Activated CD4-positive, alpha-beta T cell treated with anti-CD3 and anti-CD28 coated beads for 1 hour (primary cell): ENCODE measurements at regions not wholly inside any gene's neighbourhood (a gene's known extent, or its start where the extent isn't known, plus 50 kb on each side); places are given as distances from the start of the nearest gene placed in this dataset.

Source experiments
- DNase-seq: peaks from one replicate; pipeline ENCODE4 v3.0.0-alpha.2; 2020

DNA sequence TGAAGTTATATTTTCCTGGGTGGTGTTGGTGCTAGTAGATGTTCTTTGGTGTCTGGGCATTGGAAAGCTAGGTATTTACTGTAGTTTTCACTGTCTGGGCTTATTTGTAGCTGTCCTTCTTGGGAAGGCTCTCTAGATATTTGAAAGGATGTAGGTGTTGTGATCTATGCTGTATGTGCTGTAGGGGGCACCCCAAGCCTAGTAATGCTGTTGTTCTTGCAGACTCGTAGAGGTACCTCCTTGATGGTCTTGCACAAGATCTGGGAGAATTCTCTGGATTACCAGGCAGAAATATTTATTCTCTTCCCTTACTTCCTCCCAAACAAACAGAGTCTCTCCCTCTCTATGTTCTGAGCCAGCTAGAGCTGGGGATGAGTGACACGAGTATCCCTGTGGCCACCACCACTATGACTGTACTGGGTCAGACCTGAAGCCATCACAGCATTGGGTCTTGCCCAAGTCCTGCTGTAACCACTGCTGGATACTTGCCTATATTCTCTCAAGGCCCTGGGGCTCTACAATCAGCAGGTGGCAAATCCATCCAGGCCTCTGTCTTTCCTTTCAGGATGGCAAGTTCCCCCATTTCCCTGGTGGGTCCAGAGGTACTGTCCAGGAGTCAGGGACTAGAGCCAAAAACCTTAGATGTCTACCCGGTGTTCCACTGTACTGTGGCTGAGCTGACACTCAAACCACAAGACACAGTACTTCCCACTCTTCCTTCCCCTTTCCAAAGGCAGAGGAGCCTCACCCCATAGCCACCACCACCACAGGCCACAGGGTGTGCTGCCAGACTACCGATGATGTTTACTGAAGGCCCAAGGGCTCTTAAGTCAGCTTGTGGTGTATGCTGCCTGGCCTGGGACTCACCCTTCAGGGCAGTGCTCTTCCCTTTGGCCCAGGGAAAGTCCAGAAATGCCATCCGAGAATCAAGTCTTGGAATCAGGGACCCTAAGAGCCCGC, 195.2 kb upstream of the DPPA4 start:
- DNase-seq, result no peak

DNA sequence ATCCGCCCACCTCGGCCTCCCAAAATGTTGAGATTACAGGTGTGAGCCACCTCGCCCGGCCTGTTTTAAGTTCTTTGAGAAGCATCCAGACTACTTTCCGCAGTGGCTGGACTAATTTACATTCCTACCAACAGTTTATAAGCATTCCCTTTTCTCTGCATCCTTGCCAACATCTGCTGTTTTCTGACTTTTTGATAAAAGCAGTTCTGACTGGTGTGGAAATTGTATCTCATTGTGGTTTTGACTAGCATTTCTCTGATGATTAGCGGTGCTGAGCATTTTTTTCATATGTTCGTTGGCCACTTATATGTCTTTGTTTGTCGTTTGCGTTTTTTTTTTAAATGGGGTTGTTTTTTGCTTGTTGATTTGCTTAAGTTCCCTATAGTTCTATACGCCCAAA, 208.4 kb upstream of the DPPA4 start:
- no peak for DNase-seq

DNA sequence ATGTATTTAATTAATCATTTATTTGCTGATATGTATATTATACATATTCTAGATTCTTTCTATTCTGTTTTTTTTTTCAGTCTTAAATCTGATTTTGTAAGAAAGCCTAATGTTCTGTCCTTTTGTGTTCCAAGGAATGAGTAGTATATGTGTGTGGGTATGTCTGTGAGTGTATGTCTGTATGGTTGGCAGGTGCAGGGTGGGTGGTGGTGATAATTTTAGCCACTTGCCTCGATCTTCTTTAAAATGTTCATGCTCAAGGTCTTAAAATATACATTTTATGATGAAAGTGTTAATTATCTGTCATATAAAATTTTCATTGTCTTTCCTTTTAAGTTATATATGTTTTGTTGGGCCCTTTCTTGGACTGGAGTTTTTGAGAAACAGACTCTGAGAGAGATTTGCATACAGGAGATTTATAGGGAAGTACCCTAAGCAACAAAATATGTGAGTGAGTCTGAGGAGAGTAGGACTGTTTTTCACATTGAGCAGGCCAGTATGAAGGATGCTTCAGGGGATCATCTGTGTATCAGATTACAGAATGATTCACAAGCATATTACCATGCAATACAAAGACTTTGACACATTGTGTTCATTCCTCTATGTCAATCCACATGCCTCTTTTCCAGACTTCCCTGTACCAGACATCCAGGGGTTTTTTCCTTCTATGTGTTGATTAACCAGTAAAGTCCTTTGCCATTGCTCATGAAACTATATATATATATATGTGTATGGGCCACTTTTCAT, 211.0 kb upstream of the DPPA4 start:
- no peak for DNase-seq

DNA sequence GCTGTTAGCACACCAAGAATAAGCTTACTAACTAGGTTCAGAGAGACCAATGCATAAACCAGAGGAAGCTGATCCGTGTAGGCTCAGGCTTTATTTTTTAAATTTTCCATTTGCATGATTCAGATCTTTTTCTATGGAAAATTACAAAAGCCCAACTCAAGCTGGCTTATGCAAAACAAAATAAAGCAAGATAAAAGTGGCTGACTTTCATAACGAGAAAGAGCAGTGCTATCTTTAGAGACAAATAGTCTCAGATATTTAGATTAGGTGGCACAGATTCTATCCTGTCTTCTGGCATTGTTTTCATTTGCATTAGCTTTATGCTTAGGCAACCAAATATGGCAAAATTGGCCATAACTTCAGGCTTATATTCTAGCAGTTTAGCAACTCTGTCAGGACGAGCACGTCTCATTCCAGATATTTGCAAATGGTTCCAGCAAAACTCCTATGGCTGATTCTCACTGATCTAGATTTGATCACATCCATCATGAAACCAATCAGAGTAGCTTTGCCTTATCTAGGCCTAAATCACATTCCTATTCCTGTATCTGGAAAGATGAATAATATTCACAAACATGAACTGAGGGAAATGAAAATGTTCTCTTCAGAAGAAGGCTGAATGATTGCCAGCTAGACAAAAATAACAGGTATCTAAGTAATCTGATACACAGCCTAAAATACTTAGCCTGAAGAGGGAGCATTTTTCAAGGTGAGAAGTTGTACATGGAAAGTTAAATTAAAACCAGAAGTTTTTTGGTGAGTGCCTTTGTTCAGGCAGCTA, 216.4 kb upstream of the DPPA4 start:
- DNase-seq, result no peak

DNA sequence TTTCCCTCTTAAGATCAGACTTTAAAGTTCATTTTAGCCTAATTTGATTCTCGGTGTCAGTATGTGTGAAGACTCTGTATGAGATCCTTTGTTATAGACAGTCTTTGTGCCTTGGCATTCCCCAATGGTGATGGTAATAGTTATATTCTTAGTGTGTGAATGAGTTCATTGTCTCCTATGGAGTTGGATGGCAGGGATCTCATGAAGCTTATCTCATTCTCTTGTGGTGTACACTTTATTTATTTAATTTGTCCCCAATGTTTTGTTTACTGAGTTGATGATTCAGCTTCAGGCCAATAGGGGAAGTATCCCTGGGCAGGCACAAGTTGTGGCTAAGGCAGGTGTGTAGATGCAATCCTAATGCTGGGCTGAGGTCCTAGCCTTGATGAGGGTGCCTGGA, 222.0 kb upstream of the DPPA4 start:
- DNase-seq, result no peak

DNA sequence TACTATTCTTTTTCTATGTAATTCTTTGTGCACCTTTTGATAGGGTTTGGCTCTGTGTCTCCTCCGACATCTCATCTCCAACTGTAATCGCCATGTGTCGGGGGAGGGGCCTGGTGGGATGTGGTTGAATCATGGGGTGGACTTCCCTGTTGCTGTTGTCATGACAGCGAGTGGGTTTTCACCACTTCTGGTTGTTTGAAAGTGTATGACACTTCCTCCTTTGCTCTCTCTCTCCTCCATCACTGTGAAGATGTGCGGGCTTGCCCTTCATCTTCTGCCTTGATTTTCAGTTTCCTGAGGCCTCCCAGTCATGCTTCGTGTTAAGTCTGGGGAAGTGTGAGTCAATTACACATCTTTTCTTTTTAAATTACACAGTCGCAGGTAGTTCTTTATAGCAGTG, 225.8 kb upstream of the DPPA4 start:
- no peak for DNase-seq

DNA sequence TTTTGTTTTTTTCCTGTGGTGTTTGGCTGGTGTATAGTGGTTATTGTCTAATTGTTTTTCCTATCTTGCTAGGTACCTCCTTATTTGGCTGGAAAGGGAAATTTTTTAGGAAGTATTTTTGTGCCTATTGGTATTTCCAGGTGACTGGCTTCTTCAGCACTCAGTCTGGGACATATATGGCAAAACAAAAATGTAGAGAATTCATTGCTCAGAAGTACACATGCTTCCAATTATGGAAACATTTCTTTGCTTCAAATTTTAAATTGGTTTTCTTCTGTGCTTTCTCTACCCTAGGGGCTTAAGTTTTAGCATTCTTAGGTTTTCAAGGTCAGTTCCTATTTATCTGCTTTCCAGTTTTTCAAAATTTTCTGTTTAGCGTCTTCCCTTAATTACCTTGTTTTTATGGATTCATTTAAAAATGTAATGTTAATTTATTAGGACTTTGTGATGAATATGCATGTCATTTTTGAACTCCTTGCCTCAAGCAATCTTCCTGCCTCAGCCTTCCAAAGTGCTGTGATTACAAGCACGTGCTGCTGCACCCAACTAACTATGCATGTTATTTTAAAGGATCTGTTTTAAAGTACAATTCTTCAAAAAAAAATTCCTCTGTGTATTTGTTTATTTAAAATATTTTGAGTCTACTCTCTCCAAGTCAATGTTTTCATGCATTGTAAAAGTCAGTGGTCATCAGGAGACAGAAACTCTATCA, 231.9 kb upstream of the DPPA4 start:
- DNase-seq, result no peak

DNA sequence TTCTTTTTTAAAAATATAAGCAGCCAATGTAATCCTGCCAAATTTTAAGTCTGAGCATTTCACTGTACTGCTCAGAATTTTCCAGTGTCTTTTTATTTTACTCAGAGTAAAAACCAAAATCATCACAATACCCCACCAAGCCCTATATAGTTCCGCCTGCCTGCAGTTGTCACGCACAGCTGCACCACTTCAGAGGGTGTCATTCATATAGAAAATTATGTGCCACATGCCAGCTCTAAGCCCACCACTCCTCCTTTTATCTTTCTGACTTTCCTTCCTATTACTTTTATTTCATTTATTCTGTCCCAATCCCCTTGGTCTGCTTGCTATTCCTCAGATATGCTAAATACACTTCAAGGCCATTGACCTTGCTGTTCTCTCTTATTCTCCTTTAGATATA, 233.1 kb upstream of the DPPA4 start:
- no peak for DNase-seq

DNA sequence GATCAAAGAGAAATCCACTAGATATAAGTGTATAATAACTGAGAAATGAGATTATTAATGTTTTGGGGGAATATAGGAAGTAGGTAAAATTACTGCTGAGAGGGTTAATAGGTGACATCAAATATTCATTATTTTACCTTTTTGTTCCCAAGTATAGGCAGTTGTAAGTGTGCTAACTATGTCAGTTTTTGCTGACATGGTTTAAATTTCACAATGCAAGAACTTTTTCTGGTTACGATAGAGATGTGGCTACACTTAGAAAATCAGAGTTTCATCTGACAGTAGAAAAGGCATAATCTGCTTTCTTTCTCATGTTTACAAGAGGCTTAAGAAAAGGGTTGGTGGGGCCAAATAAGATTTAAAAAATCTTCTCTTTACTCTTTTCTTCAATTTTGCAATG, 235.0 kb upstream of the DPPA4 start:
- DNase-seq, result no peak

DNA sequence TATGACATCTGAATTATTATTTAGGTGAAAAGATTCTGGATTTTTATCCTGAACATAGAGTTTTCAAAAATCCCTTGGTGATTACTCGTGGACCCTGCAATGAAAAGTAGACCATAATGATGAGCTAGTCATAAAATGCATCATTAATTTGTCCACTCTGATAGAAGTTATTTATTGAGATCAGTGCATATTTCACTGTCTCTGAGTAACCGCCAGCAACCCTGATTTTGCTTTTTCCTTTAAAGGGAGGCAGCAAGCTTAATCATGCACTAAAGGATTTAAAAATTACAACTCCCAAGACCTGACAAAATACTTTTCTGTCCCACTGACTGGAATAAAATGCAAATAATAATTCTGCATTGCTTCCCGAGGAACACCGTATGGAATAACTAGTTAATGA, 259.6 kb upstream of the DPPA4 start:
- no peak for DNase-seq

DNA sequence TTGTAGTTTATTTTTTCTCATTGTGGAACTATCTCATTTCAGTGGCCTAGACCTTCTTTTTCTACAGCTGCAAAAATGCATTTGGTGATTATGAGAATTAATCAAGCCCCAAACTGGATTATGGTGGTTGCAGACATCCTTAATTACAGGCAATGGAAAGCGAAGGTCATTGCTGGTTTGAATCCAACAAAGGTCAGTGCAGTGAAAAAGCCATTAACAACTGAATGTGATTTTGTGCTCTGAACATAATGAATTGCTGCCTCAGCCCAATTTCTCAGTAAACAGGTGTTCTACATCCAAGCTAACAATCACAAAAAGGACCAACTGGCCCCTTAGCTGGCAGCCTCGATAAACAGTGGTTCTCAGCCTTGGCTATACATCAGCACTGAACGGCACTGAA, 260.1 kb upstream of the DPPA4 start:
- DNase-seq, result no peak

DNA sequence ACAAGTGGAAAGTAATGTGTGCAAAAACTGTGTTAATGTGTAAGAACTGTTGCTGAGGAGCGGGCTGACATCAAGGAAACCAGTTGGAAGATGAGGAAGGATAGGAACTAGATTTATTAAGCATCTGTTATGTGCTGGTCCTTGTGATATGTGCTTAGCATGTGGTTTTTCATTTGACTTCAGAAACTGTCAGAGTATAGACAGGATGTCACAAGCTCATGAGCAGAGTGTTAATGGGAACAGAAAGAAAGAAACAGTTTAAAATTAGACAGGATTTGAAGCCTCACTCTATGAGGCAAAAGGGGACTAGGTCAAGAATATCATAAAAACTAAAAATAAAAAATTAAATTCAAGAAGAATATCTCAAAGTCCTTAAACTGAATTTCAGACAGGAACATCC, 270.6 kb upstream of the DPPA4 start:
- DNase-seq, result no peak

DNA sequence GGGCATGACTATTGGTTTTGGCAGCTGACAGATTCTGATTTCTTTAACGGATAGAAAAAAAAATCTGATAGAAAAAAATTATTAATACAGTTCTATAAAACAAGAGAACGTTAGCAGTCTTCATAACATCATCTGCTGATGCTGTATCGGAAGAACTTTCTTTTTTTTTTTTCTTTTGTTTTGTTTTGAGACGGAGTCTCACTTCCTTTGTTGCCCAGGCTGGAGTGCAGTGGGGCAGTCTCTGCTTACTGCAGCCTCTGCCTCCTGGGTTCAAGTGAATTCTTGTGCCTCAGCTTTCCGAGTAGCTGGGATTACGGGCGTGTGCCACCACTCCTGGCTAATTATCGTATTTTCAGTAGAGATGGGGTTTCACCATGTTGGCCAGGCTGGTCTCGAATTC, 271.2 kb upstream of the DPPA4 start:
- DNase-seq, result no peak

DNA sequence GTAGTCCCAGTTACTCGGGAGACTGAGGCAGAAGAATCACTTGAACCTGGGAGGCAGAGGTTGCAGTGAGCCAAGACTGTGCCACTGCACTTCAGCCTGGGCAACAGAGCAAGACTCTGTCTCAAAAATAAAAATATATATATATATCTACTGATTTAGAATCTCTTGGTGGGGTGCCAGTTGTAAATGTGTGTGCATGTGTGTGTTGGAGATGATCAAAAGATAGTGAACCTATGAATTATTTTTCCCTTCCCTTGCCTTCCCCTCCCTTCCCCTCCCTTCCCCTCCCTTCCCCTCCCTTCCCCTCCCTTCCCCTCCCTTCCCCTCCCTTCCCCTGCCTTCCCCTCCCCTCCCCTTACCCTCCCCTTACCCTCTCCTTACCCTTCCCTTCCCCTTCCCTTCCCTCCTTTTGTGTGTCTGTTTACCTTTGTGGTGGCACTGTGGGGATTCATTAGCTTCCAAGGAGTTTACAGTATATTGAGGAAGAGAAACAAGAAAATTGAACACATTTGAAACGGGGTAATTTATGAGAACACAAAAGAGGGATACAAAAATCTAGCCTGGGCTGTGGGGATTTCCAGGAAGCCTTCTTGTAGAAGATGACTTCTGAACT, 281.5 kb upstream of the DPPA4 start:
- DNase-seq, result no peak

DNA sequence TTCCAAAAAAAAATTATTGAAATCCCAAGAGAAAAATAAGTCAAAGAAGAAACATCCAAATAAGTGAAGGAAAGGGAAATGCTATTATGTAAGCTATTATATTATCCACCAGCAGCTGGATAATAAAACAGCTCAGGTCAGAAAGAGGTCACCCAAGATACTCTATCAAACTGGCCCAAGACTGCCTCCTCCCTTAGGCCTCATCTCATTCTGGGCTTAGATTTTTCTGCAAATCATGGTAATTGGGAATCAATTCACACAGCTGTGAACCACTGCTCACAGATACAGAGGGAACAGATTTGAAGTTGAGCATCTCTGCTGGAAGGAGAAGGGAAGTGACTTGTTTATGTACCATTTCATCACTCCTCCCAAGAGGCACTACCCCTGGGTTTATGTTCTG, 294.6 kb upstream of the DPPA4 start:
- no peak for DNase-seq

DNA sequence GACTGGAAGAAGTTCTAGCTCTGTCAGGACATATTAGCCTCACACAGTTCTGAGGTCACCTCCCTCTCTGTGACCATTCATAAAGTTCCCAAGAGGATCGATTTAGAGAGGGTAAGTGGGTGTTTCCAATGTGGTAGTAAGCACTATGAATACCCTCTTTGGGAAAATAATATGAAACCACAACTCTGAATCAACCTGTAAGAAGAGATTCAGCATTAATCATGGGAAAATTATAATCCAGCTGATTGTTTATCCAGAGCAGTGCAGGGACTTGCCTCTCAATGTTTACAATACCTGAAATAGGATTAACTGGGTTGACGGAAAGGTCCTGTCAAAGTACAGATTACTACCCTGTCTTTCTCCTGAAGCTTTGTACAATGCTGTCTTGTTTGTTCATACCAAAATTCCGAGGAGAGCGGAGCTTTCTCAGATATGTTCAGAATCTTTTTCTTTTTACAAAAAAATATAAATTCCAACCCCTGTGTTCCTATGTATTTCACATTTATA, 302.9 kb upstream of the DPPA4 start:
- no peak for DNase-seq

DNA sequence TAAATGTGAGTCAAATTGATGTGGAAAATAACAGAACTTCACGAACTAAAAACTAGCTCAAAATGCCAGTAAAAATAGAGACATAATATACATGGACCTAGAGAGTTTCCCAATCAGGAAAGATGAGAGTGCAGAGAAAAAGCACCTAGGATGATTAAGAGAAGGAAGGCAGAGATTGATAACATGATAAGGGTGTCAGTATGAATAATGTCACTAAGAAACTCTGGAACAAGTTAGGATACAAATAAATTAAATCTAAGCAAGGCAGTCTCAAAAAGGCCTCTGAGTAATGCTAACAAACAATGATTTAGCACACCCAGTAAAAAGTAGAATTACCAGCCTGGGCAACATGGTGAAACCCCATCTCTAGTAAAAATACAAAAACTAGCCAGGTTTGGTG, 304.7 kb upstream of the DPPA4 start:
- no peak for DNase-seq

DNA sequence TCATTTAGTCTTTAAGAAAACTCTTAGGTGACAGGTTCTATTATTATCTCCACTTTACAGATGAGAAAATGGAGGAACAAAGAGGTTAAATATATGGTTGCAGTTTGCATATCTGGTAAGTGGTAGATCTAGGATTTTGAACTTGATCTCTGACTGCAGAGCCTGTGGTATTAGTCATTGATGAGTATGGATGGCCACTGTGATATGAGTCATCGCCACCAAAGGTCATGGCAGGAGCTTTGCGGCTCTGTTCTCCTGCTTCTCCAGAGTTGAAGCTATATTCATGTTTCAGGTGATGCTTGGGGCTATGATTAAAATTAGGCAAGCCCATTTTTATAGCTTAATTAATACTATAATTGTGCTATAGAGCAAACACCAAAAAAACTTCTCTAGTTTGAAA, 306.2 kb upstream of the DPPA4 start:
- DNase-seq, result no peak

DNA sequence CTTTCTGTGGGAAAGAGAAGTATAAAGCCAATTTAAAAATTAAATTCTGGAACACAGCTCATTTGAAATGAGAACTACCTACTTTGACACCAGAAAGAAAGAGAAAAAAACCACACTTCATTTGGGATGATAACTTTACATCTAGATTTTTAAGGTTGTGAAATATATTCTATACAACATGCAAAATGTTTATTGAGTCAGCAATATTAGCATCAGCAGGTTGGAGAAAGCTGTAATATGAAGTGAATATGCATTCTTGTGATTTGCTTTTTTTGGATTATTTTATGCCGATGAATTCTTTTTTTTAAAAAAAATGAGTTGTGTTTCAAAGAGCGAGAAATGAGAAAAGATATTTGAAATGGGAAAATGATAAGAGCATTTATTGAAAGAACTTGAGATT, 307.0 kb upstream of the DPPA4 start:
- DNase-seq, result no peak

DNA sequence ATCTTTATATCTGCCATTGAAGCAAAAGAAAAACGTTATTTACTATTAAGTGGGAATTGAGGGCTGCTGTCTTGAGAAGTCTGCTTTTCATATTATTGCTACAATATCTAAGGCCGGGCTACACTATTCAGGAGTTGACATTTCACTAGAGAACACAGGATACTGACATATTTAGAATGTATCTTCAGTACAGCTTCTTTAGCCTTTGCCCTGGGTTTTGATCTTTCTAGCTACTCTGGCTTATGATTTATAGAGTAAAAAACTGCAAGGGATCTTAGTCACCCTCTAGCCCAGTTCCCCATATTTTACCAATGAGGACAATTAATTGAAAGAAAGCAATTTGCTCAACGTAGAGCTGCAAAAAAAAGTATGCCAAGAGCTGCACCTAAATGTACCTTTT, 307.4 kb upstream of the DPPA4 start:
- no peak for DNase-seq

DNA sequence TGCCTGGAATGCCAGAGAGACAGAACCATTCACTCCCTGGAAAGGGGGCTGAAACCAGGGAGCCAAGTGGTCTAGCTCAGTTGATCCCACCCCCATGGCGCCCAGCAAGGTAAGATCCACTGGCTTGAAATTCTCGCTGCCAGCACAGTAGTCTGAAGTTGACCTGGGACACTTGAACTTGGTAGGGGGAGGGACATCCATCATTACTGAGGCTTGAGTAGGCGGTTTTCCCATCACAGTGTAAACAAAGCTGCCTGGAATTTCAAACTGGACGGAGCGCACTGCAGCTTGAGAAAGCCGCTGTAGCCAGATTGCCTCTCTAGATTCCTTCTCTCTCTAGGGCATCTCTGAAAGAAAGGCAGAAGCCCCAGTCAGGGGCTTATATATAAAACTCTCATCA, 310.7 kb upstream of the DPPA4 start:
- no peak for DNase-seq

DNA sequence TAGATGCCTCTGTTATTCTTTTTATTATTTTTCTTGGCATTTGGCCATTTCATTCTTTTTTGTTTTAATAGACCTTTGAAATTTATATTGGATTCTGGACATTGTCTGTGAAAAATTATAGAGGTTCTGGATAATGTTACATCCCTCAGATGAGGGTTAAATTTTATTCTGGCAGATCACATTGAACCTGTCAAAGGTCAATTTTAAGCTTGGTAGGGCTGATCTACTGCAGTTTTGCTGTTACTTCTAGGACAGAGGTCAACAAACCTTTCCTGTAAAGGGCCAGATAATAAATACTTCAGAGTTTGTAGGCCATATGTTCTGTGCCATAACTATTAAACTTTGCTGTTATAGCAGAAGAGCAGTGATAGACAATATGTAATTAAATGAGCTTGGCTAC, 318.9 kb upstream of the DPPA4 start:
- DNase-seq, result no peak
